DMS53 treated with DMSO at 0.1 percent for 48 hours (cell line): ENCODE measurements at regions not wholly inside any gene's neighbourhood (a gene's known extent, or its start where the extent isn't known, plus 50 kb on each side); places are given as distances from the start of the nearest gene placed in this dataset.

Source experiments
- DNase-seq: peaks from one replicate; lab custom pipeline; 2025; ENCODE audit not compliant: unreplicated experiment; lab: John Stamatoyannopoulos, UW

- no peak for DNase-seq
Measured at GRCh38 chr17:65368341-65368740, 193.1 kb downstream of the AXIN2 start.

- no peak for DNase-seq
Measured at GRCh38 chr17:65366102-65366844, 195.2 kb downstream of the AXIN2 start.

GRCh38 chr17:65365169-65365568 lies 196.3 kb downstream of the AXIN2 start:
- no peak for DNase-seq

- no peak for DNase-seq
Measured at GRCh38 chr17:65364438-65364837, 197.0 kb downstream of the AXIN2 start.

- DNase-seq: no peak
Measured at GRCh38 chr17:65362826-65363225, 198.6 kb downstream of the AXIN2 start.

GRCh38 chr17:65360961-65361552 lies 200.4 kb downstream of the AXIN2 start:
- DNase-seq: no peak

GRCh38 chr17:65359016-65359415 lies 202.4 kb downstream of the AXIN2 start:
- DNase-seq: no peak

- DNase-seq: no peak
Measured at GRCh38 chr17:65356536-65356935, 204.9 kb downstream of the AXIN2 start.

GRCh38 chr17:65355246-65355645 lies 206.2 kb downstream of the AXIN2 start:
- no peak for DNase-seq

GRCh38 chr17:65349916-65350315 lies 211.5 kb downstream of the AXIN2 start:
- no peak for DNase-seq

GRCh38 chr17:65346166-65346565 lies 209.0 kb downstream of the RGS9 start:
- no peak for DNase-seq

- DNase-seq: no peak
Measured at GRCh38 chr17:65345261-65346005, 208.3 kb downstream of the RGS9 start.

GRCh38 chr17:65340401-65340800 lies 203.2 kb downstream of the RGS9 start:
- no peak for DNase-seq

- no peak for DNase-seq
Measured at GRCh38 chr17:65334406-65334805, 197.2 kb downstream of the RGS9 start.

- no peak for DNase-seq
Measured at GRCh38 chr17:65332779-65333178, 195.6 kb downstream of the RGS9 start.

- no peak for DNase-seq
Measured at GRCh38 chr17:65332375-65332774, 195.2 kb downstream of the RGS9 start.

GRCh38 chr17:65328567-65328966 lies 191.4 kb downstream of the RGS9 start:
- DNase-seq: no peak

- no peak for DNase-seq
Measured at GRCh38 chr17:65324611-65325342, 187.6 kb downstream of the RGS9 start.

GRCh38 chr17:65323049-65323448 lies 185.9 kb downstream of the RGS9 start:
- no peak for DNase-seq

- DNase-seq: no peak
Measured at GRCh38 chr17:65320820-65321219, 183.7 kb downstream of the RGS9 start.

- no peak for DNase-seq
Measured at GRCh38 chr17:65314212-65314611, 177.0 kb downstream of the RGS9 start.
